CD4-positive, alpha-beta T cell treated with Interferon gamma for 1 hour (primary cell): ENCODE measurements at regions not wholly inside any gene's neighbourhood (a gene's known extent, or its start where the extent isn't known, plus 50 kb on each side); places are given as distances from the start of the nearest gene placed in this dataset.
"Not testable (repeated sequence)": the region's sequence is repeated elsewhere in the genome, so short reads cannot be mapped to it uniquely, and the experiment has no call there.

Experiments
- DNase-seq: peaks from one replicate; pipeline ENCODE4 v3.0.0-alpha.2; 2020

DNA sequence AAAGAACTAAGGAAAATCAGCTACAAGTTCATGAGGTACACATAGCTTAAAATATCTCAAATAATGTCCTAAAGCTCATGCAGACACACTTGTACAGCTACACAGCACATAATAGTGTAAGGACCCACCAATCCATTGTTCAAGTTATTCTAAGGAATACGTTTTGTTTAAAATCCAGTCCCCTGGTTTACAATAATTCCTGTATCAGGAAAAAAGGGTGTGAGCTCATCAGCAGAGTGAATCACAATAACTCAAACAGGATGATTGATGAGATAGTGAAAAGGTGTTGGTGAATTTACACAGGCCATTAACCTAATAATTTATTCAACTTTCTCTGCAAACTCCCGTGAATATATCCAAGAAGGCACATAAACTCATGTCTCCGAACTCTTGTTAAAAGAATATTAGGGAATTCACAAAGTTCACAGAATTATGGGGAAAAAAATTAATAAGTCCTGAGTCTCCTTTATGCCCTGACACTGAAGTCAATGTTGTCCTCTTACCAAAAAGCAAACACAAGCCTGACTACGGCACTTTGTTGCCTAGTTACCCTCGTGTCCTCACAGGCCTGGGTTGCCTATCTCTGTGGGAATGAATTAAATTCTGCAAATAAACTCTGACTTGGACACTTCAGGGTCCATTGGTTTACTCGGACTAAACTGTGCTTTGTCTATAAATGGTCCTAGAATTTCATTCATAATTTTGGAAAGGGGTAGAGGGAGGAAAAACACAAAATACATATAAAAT is 142.8 kb upstream of the PDE4D start:
- DNase-seq = no peak

DNA sequence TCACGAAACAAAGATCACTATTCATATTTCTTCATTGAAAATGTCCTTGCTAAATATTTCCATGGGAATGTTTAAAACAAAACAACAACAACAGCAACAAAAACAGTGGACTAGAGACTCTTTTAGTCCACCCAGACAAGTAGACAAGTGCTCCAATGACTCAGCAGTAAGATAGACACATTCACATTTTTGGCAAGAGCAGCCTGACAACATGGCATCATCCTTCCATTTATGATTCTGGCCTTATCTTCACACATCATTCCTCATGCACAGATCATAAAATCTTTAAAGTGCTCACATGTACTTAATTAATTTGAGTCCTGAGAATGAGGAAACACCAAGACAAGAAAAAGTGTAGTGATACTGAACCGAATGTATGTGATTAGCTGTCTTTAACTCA is 132.6 kb upstream of the PDE4D start:
- DNase-seq = no peak

DNA sequence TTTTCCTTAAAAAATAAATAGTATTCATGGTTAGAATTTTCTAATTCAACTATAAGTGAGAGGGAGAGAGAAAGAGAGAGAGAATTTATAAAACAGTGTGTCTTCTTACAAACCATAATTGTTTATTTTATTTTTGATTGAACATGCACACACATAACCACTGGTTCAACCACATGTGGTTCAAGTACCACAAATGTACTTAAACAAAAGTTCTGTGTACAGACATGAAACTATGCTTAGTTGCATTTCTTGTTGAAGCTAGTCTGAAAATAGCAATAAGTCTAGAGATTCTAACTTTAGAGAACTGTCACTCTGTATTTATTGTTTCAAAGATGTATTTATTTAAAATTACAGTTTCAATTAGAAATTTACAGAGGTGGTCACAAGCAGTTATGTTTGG is 130.6 kb upstream of the PDE4D start:
- no peak for DNase-seq

DNA sequence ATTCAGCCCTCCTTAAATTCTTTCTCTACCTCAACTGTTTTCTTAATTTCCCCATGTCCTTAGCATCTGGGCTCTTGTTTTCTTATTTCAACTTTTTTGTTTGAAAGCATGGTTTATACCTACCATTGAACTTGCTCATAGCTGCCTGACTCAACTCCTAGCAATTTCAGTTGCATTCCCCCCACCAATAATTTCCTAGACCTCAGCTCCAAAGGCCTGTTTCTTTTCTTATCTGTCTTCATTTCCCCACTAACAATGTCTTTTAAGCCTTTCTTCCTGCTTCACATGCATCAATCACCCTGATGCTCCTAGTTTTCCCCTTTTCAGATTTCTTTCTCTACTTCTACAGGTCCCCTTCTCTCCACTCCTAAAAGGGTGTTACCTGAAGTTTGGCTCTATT is 129.7 kb upstream of the PDE4D start:
- no peak for DNase-seq

DNA sequence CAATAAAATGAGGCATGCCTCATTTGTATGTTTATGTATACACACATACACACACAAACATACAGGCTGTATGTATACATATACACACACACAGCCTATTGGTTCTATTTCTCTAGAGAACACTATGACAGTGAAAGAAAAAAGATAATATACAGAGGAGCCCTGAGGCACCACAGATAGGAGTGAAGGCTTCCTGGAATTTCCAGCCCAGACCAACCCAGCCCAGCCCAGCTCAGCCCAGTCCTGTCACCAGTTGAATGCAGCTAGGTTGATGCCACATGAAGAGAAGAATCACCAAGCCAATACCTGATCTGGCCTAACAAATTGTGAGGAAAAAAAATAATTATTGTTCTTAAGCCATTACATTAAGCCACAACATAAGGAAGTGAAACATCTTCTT is 126.9 kb upstream of the PDE4D start:
- no peak for DNase-seq

DNA sequence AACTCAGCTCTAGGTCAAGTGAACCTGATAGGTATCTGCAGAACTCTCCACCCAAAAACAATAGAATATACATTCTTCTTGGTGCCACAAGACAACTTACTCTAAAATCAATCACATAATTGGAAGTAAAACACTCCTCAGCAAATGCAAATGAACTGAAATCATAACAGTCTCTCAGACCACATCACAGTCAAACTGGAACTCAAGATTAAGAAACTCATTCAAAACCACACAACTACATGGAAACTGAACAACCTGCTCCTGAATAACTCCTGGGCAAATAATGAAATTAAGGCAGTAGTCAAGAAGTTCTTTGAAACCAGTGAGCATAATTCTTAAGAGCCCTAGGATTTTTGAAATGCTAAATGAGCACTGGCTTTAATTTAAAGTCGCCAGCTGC is 125.4 kb upstream of the PDE4D start:
- DNase-seq = not testable (repeated sequence)

DNA sequence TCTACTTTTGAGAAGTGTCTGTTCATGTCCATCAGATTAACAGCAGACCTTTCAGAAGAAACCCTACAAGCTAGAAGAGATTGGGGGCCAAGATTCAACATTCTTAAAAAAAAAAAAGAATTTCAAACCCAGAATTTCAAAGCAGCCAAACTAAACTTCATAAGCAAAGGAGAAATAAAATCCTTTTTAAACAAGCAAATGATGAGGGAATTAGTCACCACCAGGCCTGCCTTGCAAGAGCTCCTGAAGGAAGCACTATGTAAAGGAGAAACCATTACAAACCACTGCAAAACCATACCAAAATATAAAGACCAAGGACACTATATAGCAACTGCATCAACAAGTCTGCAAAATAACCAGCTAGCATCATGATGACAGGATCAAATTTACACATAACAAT is 124.6 kb upstream of the PDE4D start:
- no peak for DNase-seq

DNA sequence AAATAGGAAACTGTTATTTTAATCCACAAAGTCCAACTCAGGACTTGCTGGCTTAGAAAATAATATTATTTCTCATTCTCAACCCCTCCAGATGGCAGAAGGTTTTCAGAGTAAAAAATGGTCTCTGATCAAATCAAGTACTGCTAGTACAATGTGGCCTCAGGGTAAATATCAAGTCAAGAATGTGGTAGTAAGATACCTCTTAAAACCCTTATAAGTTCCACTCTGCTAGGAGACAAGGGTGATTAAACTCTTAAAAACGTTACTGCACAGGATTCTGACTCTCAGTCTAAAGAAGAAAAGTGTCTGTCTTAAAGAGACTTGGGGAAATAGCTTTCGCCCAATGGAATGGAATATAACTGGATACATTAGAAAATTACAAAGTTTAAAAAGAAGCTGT is 120.8 kb upstream of the PDE4D start:
- DNase-seq = no peak

DNA sequence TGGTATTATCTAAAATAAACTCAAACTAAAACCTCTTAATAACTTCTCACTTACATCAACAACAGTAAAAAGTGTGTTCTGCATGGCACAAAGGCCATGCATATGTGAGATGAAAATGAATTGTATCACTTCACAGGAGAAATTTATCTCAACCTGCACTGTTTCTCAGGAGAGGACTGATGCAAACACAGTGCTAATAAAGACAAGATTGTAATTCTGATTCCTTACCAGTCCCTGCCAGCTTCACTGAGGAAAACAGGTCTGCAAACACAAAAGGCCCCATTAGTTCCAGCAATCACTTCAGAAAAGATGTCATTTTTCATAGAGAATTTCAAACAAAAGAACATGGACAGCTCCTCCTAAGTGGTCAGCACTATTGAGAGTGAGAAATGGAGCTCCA is 117.3 kb upstream of the PDE4D start:
- no peak for DNase-seq

DNA sequence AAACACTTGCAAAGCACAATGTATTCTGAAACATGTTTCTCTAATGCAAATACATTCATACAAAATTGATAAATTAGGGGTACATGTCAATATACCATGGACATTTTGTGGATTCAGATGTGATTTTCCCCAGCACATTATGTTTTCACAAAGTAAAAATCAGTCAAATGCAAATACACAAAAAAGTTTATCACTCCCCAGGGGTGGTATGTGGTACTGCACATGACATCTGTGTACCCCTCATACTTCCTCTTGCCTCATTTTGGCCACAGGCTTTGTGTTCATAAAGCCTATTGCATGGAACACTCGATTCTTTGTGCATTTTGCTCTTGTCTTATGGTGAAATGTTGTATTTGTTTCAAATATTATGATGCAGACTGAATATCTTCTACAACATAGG is 116.8 kb upstream of the PDE4D start:
- DNase-seq = no peak

DNA sequence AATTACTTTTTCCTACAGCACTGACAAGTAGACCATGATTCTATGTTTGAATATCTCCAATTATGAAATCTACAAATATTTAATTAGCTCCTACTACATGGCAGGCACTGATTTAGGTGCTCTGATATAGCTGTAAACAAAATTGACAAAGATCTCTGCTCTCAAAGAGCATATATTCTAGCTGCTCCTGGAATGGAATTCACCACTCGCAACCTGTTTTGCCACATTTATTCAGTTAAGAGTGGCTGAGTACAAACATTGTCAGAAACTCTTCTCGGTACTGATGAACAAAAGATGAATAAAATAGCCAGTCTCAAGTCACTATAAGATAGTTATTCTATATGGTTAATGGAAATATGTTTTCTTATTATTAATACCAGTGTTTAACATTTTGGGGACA is 114.2 kb upstream of the PDE4D start:
- no peak for DNase-seq

DNA sequence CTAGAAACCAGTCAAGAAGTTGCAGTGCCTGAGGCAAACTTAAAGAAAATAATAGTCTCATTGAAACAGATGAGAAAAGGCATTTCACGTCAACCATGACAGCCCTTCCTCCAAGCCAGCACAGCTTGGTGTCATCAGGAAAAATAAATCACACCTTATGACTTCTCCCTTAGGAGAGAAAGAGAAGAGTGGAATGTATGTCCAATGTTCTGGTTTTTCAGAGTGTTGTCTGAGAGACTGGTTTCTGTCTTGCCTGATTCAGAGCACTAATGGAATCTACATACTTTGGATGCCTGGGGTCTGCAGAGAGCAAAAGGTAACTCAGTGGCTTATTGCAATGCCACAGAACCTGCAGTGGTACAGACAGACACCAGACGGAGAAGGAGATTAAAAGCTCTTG is 105.5 kb upstream of the PDE4D start:
- DNase-seq = no peak

DNA sequence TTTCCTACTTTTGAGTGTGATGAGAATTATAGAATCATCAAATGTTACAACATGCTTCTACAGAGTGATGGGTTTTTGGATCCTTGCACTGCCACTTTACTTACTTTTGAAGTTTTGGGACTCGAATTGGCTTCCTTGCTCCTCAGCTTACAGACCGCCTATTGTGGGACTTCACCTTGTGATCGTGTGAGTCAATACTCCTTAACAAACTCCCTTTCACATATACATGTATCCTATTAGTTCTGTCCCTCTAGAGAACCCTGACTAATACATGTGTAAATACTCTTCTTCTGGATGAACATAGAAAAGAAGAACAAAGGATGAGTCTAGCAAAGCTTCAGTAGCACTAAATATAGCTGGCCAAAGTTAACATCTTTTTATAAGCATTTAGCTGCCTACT is 98.7 kb upstream of the PDE4D start:
- DNase-seq = no peak

DNA sequence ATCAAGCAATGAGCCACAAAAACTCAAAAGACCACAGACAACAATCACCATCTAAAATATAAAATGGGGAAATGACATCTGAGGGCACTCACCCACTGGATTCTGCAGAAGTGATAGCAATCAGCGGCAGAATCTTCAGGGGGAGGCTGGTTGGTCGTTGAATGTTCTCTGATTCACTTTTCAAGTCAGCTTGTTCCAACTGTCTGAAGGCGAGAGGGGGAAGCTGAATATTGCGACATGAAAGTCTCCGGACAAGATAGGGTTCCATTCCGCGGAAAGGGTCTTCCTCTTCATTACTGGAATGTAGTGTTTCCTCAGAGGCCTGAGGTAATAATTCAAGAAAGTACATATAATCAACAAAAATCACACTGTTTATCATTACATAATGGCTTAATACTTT is 94.9 kb upstream of the PDE4D start:
- no peak for DNase-seq

DNA sequence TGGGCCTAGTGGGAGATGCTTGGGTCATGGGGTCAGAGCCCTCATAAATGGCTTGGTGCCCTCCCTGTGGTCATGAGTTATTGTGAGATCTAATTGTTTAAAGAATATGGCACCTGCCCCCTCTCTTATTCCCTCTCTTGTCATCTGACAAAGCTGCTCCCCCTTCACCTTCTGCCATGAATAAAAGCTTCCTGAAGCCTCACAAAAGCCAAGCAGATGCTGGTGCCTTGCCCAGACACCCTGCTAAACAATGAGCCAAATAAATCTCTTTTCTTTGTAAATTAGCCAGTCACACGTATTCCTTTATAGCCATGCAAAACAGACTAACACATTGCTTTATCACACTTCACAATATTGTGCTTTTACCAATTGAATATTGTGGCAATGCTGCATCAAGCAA is 82.8 kb upstream of the PDE4D start:
- DNase-seq = no peak

DNA sequence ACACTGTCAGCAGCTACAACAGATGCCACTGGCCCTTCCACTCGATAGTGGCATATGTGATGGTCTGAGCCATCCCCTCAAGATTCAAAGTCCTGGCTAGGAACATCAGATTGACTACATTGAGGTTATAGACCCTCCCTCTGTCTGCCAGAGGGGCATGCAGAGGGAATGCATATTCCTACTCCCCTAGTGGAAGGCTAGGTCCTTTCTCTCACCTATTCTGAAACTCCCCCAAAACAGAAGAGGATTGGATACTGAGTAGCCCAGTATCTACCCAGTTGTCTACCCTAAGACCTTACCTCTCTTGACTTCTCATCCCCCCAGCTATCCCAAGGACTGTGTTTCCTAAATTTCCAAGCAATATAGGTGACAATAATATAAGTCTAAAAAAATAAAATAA is 78.5 kb upstream of the PDE4D start:
- no peak for DNase-seq

DNA sequence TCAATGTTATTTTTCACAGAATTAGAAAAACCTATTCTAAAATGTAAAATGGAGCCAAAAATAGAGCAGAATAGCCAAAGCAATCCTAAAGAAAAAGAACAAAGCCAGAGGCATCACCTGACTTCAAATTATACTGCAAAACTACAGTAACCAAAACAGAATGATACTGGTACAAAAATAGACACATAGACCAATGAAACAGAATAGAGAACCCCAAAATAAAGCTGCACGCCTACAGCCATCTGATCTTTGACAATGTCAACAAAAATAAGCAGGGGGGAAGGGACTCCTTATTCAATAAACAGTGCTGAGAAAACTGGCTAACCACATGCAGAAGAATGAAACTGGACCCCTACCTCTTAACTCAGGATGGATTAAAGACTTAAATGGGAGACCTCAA is 65.8 kb upstream of the PDE4D start:
- DNase-seq = no peak

DNA sequence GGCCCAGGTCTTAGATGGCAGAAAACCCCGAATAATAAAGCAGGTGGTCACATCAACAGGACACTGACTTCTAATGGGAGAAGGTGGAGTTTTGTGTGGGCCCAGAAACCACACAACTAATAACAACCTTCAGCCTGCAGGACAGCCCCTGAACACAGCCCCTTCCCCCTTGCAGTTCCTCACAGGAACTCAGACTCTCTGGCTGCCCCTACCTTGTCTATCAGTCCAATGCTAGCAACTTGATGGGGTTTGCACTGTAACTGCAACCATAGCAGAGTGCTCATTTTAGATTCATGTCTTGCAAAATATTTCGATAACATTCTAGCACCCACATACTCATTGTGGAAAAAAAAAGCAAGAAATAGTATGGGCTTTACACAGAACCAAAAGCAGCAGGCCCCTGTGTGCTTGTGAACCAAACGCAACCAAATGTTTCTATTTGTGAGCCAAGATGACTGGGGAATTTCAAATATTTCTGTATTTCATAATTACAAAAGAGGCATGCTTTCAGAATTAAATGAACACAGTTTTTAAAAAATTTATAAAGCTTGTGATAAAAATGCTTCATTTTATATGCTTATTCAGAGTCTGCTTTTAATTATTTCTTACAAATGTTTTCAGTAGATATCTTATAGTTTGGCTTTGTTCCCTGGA is 62.7 kb upstream of the PDE4D start:
- DNase-seq = no peak

DNA sequence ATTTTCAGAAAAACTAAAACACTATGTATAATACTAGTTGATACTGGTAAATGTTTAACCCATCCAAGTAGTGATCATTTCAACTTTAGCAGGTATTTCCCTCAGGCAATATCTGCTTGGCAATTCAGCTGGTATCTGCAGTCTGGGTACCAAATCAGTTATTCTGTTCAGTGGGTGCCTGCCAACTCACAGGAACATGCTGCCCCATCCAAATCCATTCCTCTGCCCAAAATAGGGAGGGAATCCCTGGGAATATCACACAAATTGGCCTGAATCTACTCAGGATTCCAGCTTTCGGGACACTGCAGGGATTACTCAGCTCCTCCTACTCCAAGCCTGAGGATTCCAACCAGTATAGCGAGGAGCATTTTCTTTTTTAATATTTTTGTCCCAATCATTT is 61.7 kb upstream of the PDE4D start:
- DNase-seq = no peak

DNA sequence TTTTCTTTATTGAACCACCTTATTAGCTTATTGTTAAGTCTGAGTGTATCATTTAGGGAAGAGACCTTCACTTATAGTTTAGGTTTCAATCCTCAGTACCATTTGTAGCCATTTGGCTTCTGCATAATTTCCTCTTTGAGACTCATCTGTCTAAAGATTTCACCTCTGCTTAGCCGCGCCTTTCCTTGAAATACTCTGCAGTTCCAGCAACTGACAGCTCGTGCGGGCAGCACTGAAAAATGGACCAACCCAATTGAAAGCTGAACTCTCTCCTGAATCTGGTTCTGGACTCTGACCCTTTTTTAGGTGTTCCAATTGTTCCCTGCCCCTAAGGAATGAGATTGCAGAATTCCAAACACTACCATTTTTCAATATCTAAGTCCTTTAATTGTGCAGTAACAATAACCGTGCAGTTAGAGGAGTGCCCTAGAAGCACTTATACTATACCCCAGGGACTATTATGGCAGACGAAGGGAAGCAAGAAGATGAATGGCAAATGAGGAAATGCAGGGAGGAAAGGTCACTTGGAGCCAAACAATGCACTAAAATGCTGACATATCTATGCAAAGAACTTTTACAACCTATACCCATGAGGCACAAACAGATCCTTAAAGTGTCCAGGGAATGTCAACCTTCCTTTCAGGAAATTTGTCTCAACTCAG is 50.1 kb upstream of the PDE4D start:
- no peak for DNase-seq
